NCI-H1436 (cell line): ENCODE measurements at regions not wholly inside any gene's neighbourhood (a gene's known extent, or its start where the extent isn't known, plus 50 kb on each side); places are given as distances from the start of the nearest gene placed in this dataset.
"Not testable (repeated sequence)": the region's sequence is repeated elsewhere in the genome, so short reads cannot be mapped to it uniquely, and the experiment has no call there.

ENCODE experiments used
- DNase-seq: peaks from one replicate; lab custom pipeline; 2025; lab: John Stamatoyannopoulos, UW

DNA sequence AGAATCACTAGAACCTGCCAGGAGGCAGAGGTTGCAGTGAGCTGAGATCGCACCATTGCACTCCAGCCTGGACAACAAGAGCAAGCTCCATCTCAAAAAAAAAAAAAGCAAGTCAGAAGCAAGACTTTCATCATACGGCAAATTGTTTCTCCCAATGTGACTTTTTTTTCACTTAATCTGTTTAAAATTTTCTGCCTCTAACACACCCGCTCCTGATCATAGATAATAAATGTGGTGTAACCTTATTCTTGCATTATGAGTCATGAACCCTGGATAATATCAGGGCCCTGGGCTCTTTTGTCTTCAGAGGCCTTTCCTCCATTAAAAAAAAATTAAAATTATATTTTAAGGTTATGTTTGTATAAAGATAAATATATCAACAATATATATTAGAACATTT is 111.4 kb upstream of the JCAD start:
- no peak for DNase-seq

DNA sequence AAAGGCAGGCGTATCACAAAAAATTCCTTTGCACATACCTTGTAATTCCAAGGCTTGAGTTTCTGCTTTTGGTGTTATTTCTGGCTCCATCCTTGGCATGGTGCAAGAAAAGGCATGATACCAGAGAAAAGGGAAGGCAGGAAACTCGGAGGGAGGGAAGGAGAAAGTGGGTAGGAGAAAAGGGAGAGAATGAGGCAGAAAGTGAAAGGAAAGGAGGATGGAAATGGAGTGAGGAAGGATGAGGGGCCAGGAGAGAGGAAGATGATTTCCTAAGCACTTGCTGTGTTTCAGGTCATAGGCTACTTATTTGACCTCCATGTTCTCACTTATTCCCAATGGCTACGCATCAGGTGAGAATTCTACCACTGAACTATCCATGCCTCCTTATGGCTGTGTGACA is 110.8 kb upstream of the JCAD start:
- no peak for DNase-seq

DNA sequence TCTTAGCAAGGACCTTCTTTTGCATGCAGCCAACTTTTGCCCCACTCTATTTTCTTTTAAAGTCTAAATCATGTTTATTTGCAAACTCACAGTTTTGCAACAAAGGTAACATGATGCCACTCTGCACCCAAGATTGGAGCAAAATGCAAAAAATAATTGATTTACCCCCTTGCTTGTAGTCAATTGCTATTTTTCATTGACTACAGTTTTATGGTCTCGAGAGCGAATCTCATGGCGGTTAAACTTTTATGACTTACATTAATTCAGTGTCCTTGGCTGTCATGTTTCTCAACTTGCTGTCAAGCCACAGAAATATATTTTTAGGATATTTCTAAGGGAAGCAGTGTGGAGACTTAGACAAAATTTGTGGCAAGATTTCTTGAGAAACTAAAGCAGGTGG is 110.0 kb upstream of the JCAD start:
- DNase-seq = no peak

DNA sequence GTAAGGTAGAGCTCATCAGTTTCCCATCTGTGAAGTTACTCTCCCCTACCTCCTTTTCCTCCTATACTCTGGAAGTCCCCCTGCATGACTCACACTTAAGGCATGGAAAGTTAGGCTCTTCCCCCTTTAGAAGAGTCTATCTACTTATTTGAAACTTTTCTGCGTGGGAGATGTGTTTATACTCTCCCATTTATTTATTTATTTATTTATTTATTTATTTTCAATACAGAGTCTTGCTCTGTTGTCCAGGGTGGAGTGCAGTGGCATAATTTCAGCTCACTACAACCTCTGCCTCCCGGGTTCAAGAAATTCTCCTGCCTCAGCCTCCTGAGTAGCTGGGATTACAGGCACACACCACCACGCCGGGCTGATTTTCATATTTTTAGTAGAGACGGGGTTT is 107.5 kb upstream of the JCAD start:
- DNase-seq = no peak

DNA sequence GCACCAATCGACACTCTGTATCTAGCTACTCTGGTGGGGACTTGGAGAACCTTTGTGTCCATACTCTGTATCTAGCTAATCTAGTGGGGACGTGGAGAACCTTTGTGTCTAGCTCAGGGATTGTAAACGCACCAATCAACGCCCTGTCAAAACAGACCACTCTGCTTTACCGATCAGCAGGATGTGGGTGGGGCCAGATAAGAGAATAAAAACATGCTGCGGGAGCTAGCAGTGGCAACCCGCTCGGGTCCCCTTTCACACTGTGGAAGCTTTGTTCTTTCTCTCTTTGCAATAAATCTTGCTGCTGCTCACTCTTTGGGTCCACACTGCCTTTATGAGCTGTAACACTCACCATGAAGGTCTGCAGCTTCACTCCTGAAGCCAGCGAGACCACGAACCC is 104.0 kb upstream of the JCAD start:
- not testable (repeated sequence) for DNase-seq

DNA sequence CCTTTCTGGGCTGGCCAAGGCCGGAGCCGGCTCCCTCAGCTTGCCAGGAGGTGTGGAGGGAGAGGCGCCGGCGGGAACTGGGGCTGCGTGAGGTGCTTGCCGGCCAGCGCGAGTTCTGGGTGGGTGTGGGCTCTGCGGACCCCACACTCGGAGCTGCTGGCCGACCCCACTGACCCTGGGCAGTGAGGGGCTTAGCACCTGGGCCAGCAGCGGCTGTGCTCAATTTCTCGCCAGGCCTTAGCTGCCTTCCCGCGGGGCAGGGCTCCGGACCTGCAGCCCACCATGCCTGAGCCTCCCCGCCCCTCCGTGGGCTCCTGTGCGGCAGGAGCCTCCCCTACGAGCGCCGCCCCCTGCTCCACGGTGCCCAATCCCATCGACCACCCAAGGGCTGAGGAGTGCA is 103.4 kb upstream of the JCAD start:
- DNase-seq = not testable (repeated sequence)

DNA sequence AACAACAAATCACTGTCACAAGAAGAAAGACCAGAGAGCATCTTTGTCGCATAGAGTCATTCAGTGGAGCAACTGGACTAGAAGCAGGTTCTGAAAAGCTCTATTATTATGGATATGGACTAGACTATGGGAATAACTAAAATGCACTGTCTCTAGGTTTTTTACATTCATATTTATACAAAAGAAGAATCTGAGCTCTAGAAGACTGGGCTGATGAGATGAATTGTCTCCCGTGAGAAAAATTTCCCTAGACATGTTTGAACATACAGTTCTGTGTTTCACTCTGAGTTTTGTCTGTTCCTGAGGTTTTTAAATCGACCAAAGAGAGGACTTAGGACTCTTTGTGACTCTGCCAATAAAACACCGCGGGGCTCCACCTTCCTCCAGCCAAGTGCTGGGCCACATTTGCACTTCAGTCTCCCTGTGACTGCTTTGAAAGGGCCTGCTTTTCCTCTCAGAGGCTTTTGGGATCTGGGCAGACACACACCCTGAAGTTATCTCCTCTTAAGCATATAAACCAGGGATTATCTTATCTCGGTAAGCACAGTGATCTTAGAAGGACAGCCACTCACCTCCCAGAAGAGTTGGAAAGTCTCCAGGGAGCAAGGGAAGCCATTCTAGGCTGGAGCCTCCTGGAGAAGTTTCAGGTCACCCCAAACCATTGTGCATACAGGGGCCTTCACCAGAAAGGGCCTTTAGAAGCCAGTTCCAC is 101.0 kb upstream of the JCAD start:
- DNase-seq = no peak

DNA sequence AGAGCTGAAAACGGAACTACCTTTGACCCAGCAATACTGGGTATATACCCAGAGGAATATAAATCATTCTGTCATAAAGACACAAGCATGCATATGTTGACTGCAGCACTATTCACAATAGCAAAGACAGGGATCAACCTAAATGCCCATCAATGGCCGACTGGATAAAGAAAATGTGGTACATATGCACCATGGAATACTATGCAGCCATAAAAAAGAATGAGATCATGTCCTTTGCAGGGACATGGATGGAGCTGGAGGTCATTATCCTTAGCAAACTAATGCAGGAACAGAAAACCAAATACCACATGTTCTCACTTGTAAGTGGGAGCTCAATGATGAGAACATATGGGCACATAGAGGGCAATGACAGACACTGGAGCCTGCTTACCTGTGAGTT is 100.2 kb upstream of the JCAD start:
- not testable (repeated sequence) for DNase-seq

DNA sequence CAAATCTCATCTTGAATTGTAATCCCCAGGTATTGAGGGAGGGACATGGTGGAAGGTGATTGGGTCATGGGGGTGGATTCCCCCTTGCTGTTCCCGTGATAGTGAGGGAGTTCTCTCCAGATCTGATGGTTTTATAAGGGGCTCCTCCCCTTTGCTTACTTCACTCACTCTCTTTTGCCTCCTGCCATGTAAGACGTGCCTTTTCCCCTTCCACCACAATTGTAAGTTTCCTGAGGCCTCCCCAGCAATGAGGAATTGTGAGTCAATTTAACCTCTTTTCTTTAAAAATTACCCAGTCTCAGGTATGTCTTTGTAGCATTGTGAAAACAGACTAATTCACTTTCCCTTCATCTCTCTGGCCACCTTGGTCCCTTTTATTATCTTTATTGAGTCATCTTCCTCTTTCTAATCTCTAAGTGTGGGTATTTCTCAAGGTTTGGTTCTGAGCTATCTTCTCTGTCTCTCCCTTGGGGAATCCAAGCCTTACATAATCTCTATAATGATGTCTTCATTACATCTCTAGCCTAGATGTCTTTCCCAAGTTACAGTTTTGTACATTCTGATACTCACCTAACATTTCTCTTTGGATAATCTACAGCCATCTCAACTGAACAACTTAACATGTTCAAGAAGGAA is 99.1 kb upstream of the JCAD start:
- DNase-seq = no peak

DNA sequence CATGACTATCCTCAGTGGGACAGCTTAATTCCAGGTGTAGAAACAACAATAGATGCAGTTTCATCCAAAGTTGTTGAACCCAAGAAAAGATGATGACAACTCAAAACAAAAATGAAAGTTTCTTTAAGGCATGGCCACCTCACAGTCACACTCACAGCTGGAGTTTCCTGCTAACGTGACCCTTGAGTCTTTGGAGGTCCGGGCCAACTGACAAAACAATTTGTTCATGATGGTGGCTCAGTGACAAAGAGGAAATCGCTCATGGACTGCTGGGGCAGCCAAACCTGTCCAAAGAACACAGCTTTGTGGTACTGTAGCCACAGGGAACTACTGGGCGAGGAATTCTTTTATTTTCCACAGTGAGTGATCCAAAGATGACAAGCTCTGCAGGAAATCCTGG is 96.0 kb upstream of the JCAD start:
- no peak for DNase-seq

DNA sequence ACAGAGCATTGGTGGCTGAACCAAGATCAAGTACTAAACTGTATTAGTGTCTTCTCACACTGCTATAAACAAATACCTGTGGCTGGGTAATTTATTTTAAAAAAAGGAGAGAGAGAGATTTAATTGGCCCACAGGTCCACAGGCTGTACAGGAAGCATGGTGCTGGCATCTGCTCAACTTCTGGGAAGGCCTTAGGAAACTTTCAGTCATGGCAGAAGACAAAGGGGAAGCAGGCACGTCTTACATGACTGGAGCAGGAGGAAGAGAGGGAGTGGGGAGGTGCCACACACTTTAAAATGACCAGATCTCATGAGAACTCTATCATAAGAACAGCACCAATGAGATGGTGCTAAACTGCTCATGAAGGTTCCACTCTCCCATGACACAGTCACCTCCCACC is 95.2 kb upstream of the JCAD start:
- no peak for DNase-seq

DNA sequence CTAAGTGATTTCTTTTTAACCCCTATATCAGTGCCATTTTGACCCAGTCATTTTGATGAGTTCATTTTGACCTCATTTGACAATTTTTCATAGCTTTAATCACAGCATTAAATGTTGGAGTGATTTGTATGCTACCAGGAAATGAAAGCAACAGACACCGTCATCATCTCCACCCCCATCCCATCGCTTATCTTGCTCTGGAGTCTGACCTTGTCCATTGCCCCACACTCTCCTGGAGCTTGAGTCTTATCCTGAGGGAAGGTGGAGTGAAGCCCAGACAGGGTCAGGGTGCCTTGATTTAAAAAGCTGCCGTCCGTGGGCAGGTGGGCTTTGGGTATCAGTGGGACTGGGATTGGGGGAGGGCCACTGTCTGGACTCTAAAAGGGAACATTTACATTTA is 94.7 kb upstream of the JCAD start:
- no peak for DNase-seq

DNA sequence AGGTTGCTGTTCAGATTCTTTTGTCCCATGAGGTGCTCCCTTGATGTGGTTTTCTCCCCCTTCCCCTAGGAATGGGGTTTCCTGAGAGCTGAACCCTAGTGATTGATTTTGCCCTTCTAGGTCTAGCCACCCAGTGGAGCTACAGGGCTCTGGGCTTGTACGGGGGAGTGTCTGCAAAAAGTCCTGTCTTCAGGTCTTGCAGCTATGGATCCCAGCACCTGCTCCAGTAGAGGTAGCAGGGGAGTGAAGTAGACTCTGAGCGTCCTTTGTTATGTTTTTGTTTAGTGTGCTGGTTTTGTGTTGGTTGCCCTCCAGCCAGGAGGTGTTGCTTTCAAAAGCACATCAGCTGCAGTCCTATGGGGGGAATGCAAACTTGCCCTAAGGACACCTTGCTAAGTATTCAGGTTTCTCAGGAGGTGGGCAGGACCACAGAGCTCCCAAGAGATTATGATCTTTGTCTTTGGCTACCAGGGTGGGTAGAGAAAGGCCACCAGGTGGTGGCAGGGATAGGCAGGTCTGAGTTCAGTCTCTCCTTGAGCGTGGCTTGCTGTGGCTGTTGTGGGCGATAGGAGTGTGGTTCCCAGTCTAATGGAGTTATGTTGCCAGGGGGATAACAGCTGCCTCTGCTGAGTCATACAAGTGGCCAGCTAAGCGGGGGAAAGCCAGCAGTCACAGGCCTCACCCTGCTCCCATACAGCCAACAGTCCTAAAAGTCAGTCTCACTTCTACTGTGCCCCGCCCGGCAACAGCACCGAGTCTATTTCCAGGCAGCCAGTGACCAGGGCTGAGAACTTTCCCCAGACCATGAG is 92.4 kb upstream of the JCAD start:
- no peak for DNase-seq

DNA sequence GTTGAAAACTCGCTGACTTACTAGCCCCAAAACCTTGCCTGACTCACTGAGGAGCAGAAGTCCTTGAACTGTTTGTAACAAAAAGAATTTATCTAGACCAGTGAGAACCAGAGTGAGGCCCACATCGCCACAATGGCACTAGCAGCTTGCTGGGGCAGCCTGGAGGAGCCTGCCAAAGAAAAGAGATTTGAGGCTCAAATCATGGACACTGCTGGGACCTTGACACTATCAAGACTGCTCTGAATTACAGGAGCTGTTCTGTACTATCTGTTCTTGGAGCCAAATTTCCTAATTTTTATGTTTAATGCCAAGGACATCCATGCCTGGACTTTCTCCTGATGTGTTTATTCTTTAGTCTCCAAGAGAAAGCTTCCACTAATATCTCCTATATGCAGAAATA is 82.0 kb upstream of the JCAD start:
- no peak for DNase-seq

DNA sequence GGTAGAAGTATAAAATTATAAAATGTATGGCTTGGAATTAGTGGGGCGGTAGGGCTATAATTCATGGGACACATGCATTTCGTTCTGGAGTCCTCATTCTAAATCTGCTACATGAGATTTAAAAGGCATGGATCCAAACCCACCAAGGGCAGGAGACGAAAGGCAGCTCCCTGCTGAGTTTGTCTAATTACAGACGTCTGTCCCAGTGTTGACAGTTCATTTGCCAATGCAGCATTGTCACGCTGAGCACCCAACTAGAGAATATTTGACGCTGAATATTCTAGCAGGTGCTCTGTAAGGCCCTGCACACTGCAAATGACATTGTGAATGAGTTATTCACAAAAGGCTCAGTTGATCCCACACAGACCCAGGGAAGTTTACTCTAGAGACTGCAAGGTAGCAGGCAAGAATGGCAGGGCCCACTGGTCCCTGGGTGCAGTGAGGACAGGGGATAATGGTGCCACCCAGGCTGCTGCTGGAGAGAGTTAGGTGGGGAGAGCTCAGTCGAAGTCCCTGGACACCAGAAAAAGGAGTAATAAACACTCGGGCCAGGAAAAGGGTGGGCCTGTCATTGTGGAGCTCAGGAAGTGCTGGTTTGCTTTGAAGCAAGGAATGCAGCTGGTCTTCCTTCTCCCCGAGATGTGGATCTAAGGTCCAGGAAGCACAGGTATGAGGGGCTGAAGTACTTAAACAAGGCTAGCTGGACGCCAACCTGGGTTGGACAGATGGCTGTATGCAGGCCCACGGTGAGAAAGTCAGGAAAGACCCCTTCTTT is 75.0 kb upstream of the JCAD start:
- no peak for DNase-seq

DNA sequence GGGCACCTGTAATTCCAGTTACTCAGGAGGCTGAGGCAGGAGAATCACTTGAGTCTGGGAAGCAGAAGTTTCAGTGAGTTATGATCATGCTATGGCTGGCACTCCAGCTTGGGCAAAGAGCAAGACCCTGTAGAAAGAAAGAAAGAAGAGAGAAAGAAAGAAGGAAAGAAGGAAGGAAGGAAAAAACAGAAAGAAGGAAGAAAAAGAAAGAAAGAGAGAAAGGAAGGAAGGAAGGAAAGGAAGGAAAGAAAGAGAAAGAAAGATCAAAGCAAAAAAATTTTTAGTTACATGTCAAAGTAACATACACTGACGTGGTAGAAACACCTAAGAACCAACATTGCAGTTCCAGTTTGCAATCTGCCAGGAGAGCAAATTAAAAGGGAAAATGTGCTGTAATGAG is 73.8 kb upstream of the JCAD start:
- DNase-seq = no peak

DNA sequence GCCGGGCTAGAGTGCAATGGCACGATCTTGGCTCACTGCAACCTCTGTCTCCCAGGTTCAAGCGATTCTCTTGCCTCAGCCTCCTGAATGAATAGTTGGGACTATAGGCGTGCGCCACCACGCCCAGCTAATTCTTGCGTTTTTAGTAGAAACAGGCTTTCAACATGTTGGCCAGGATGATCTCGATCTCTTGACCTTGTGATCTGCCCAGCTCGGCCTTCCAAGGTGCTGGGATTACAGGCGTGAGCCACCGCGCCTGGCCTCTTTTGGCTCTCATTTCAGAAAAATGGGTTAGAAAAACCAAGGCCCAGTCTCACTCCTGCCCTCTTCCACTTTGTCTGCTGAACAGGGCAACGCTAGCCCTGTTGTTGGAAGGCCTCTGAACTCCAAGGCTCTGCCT is 72.0 kb upstream of the JCAD start:
- not testable (repeated sequence) for DNase-seq

DNA sequence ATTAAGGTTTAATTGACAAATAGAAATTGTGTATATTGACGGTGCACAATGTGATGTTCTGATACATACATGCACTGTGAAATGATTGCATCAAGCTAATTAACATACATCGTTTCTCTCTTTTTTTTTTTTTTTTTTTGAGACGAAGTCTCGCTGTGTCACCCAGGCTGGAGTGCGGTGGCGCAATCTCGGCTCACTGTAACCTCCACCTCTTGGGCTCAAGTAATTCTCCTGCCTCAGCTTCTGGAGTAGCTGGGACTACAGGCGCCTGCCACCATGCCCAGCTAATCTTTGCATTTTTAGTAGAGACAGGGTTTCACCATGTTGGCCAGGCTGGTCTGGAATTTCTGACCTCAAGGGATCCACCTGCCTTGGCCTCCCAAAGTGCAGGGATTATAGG is 69.9 kb upstream of the JCAD start:
- DNase-seq = not testable (repeated sequence)

DNA sequence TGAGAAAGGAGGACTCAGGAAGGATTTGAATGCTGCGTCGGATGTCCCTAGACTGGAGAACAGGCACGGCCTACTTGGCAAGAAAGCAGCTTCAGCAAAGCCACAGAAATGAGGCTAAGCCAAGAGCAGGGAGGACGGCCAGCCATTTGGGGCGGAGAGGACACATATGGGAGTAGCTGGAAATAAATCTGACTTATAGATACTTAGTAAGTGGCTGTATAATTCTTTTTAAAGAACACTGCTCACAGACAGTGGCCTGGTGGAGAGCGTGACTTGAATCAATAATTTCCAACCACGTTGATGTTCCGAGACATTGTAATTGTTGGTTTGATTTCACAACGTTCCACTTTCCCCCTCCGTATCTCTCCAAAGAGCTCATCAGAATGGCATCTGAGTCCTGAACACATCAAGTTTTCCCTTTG is 67.7 kb upstream of the JCAD start:
- no peak for DNase-seq

DNA sequence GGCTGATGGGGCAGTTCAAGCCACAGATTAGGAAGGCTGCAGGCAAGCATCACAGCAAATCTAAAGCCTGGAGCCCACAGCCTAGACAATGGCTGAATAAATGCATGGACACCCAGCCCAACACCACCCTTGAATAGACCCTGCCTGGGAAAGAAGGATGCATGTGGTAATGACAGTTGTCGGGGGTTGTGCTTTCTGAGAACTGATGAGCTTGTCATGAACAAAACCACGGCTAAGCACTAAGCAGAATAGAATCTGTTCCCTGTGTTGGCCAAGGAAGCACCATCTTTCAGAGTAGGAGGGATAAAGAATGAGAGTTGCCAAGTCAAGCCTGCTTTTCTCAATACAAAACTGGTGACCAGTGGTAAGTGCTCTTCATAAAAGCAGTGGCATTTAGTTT is 66.1 kb upstream of the JCAD start:
- no peak for DNase-seq

DNA sequence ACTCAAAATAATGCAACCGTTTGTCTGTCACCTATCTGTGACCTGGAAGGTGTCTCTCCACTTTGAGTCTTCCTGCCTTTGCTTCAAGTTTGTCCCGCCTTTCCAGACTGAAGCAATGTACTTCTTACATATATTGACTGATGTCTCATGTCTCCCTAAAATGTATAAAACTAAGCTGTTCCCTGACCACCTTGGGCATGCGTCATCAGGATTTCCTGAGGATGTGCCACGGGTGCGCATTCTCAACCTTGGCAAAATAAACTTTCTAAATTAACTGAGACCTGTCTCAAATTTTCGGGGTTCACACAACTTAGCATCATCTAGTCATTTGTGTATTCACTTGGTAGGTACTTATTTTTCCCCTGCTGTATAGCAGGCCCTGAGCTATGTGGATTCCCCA is 65.3 kb upstream of the JCAD start:
- DNase-seq = no peak

DNA sequence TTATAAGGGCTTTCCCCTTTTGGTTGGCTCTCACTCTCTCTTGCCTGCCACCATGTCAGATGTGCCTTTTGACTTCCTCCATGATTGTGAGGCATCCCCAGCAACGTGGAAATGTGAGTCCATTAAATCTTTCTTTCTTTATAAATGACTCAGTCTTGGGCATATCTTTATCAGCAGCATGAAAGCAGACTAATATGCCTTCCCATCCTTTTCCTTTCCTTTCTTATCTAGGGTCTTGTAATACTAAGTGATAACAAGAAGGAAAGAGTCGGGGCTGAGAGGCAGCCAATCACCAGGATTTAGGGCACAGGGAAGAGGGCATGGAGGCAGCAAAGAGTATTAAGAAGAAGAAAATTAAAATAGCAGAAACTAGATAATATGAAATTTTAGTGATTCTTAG is 62.0 kb upstream of the JCAD start:
- no peak for DNase-seq

DNA sequence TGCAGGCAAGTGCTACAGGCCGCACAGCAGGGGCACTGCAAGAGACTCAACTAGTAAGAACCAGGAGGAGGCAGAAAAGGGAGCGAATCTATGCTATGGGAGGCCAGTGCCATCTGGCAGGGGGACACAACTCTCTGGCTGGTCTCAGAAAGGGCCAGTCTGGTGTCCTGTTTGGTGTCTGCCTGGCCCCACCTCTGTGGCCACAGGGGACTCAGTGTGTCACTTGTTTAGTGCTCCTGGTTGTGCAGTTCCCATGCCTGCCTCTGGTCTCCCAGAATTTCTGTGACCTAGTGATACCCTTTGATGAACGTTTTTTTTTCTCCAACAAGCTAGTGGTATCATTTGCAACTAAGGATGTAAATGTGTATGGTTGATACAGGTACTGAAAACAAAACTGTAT is 59.2 kb upstream of the JCAD start:
- DNase-seq = no peak
